ENCODE measurements at regions not wholly inside any gene's neighbourhood (a gene's known extent, or its start where the extent isn't known, plus 50 kb on each side); places are given as distances from the start of the nearest gene placed in this dataset.

DNA sequence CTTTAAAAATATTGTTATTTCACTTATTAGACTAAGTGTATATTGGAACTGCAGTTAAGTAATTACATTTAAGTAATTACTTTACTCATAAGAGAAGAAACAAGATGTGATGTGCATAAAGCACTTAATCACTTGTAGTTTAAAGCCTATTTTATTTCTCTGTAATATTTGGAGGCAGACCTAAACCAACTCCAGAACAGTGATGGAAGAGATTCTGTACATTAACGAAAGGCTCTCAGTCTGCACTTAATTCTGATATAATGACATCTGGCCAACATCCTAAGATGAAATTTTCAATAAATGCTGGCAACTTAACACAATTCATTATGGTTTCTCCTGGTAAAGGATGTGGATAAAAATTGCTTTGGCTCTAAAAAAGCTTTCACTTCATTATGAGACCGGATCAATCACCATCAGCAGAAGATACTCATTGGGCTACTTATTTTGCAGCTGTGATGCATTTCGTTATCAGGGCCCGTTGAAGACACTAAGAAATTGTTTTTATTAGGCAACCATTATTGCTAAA is 342.6 kb downstream of the C4orf33 start:
- no CpG with 5 or more reads among the region's 4 CpGs for WGBS (ENCODE audit: extremely low coverage, insufficient coverage, insufficient read length)
- DNase-seq, result no peak
- H4K8ac ChIP-seq (ENCODE audit: low read depth, low read length), result no peak overlapping the region

DNA sequence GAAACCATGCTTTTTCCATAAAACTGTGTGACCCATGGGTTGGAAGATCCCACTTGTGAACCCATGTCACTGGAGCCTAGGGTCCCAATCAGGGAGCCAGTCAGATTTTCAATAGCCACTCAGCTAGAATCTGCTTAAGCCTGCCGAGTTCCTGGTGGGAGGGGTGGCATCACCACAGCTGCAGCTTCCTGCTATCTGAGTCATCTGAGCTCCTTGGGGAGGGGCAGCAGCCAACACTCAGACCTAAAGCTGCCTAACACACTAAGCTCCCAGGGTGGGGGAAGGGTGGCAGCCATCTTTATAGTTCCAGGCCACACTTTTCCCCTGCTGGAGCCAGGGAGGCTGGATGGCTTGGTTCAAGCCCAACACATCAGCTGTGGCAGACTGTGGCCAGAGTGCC is 350.1 kb downstream of the C4orf33 start:
- H2BK5ac ChIP-seq (ENCODE audit: low read depth, low read length, poor library complexity), result no peak overlapping the region
- H3K14ac ChIP-seq (ENCODE audit: low read length), result no peak overlapping the region
- no peaks in the 10 kb centered on the region for H3K27me3 ChIP-seq (ENCODE audit: insufficient read depth, low read length)
- no peaks in the 10 kb centered on the region for H3K36me3 ChIP-seq (ENCODE audit: control insufficient read depth in 1 of 2, insufficient read depth in 2 of 2, low read length in 2 of 2)
- no peak overlapping the region for H3K4me2 ChIP-seq (ENCODE audit: low read length)
- no peak overlapping the region for H2BK12ac ChIP-seq (ENCODE audit: low read length)
- H3K4me1 ChIP-seq (ENCODE audit: control insufficient read depth in 1 of 2, insufficient read depth in 2 of 2, low read length in 2 of 2), result peaks cover 0 to 5% of the 10 kb centered on the region in 2 experiments
- H3K4me3 ChIP-seq (ENCODE audit: low read depth, low read length), result no peak overlapping the region
- H3K4ac ChIP-seq (ENCODE audit: low read depth, low read length), result no peak overlapping the region
- no peak overlapping the region for H3K9ac ChIP-seq (ENCODE audit: low read length)
- DNase-seq, result no peak
- WGBS (ENCODE audit: extremely low coverage, insufficient coverage, insufficient read length), result no CpG with 5 or more reads among the region's 1 CpG
- H3K9me3 ChIP-seq (ENCODE audit: insufficient read depth, low read depth, low read length), result no peaks in the 10 kb centered on the region
- no peak overlapping the region for H4K12ac ChIP-seq (ENCODE audit: low read depth, low read length)
- H3K23ac ChIP-seq (ENCODE audit: low read length), result no peak overlapping the region
- no peaks in the 10 kb centered on the region for H3K79me1 ChIP-seq (ENCODE audit: low read length)
- H3K79me2 ChIP-seq (ENCODE audit: control insufficient read depth, insufficient read depth, low read length, poor library complexity), result no peaks in the 10 kb centered on the region
- no peak overlapping the region for H2BK120ac ChIP-seq (ENCODE audit: insufficient read depth, low read length, poor library complexity)
- no peak overlapping the region for H3K27ac ChIP-seq (ENCODE audit: low read depth, low read length)
- H2AFZ ChIP-seq (ENCODE audit: insufficient read depth, low read length, poor library complexity), result no peak overlapping the region
- no peak overlapping the region for H4K8ac ChIP-seq (ENCODE audit: low read depth, low read length)
- no peak overlapping the region for H3K18ac ChIP-seq (ENCODE audit: low read length)
- no peak overlapping the region for H2AK5ac ChIP-seq (ENCODE audit: low read length)
- H4K91ac ChIP-seq (ENCODE audit: low read depth, low read length), result no peak overlapping the region

More for the DNA sequence above, 342.6 kb downstream of the C4orf33 start:
- Histone ChIP-seq H3K9ac (ENCODE audit: low read length) (no peak overlapping the region), H4K91ac (ENCODE audit: low read depth, low read length) (no peak overlapping the region), H3K36me3 (ENCODE audit: control insufficient read depth in 1 of 2, insufficient read depth in 2 of 2, low read length in 2 of 2) (no peaks in the 10 kb centered on the region), H3K4me3 (ENCODE audit: low read depth, low read length) (no peak overlapping the region), H3K27ac (ENCODE audit: low read depth, low read length) (no peak overlapping the region), H3K4ac (ENCODE audit: low read depth, low read length) (no peak overlapping the region), H3K79me1 (ENCODE audit: low read length) (no peaks in the 10 kb centered on the region), H3K4me1 (ENCODE audit: control insufficient read depth in 1 of 2, insufficient read depth in 2 of 2, low read length in 2 of 2) (no peaks in the 10 kb centered on the region), H3K4me2 (ENCODE audit: low read length) (no peak overlapping the region), H2BK5ac (ENCODE audit: low read depth, low read length, poor library complexity) (no peak overlapping the region), H3K27me3 (ENCODE audit: insufficient read depth, low read length) (no peaks in the 10 kb centered on the region), H2BK120ac (ENCODE audit: insufficient read depth, low read length, poor library complexity) (no peak overlapping the region), H3K79me2 (ENCODE audit: control insufficient read depth, insufficient read depth, low read length, poor library complexity) (no peaks in the 10 kb centered on the region), H3K23ac (ENCODE audit: low read length) (no peak overlapping the region), H2BK12ac (ENCODE audit: low read length) (no peak overlapping the region), H4K12ac (ENCODE audit: low read depth, low read length) (no peak overlapping the region), H2AFZ (ENCODE audit: insufficient read depth, low read length, poor library complexity) (no peak overlapping the region), H2AK5ac (ENCODE audit: low read length) (no peak overlapping the region), H3K18ac (ENCODE audit: low read length) (no peak overlapping the region), H3K9me3 (ENCODE audit: insufficient read depth, low read depth, low read length) (no peaks in the 10 kb centered on the region), H3K14ac (ENCODE audit: low read length) (no peak overlapping the region)

DNA sequence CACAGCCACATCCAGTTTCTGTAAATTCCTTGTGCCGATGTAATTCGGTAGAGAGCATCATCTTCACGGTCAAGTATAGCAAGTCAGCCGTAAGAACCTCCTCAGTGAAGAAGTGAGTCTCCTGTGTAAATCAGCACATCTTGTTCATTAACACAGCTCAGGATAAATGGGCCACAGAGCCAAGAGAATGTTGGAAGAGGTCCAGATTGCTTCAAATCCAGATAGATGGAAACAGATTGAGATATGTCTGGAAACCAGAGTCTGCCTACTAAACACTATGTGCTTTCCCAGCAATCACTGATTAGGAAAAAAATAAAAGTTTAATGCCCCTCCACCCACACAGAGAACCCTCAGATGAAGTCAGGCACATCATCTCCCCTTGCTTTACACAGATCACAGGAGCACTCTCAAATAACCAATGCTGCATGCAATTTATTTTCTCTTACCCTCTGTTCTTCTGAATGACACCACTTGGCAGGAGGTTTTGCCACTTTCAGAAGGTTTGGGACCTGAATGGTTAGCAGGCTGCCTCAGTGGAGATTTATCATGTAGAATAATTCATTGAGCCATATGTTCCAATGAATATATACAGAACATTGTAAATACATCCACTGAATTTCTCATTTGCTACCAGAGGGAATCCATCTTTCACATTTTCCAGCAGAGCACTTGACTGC is 357.7 kb downstream of the C4orf33 start:
- no peak overlapping the region for H4K91ac ChIP-seq (ENCODE audit: low read depth, low read length)
- H3K14ac ChIP-seq (ENCODE audit: low read length), result no peak overlapping the region
- no peak overlapping the region for H3K18ac ChIP-seq (ENCODE audit: low read length)
- no peak overlapping the region for H3K27ac ChIP-seq (ENCODE audit: low read depth, low read length)
- H3K23ac ChIP-seq (ENCODE audit: low read length), result no peak overlapping the region
- H2BK12ac ChIP-seq (ENCODE audit: low read length), result no peak overlapping the region
- DNase-seq, result no peak
- no peaks in the 10 kb centered on the region for H3K4me1 ChIP-seq (ENCODE audit: control insufficient read depth in 1 of 2, insufficient read depth in 2 of 2, low read length in 2 of 2)
- no peaks in the 10 kb centered on the region for H3K36me3 ChIP-seq (ENCODE audit: control insufficient read depth in 1 of 2, insufficient read depth in 2 of 2, low read length in 2 of 2)
- H3K9ac ChIP-seq (ENCODE audit: low read length), result peak overlapping the region; percentile 58
- H2AK5ac ChIP-seq (ENCODE audit: low read length), result no peak overlapping the region
- no peaks in the 10 kb centered on the region for H3K27me3 ChIP-seq (ENCODE audit: insufficient read depth, low read length)
- no CpG with 5 or more reads among the region's 4 CpGs for WGBS (ENCODE audit: extremely low coverage, insufficient coverage, insufficient read length)
- no peak overlapping the region for H3K4me3 ChIP-seq (ENCODE audit: low read depth, low read length)
- no peak overlapping the region for H4K12ac ChIP-seq (ENCODE audit: low read depth, low read length)
- no peak overlapping the region for H3K4ac ChIP-seq (ENCODE audit: low read depth, low read length)
- no peak overlapping the region for H4K8ac ChIP-seq (ENCODE audit: low read depth, low read length)
- no peak overlapping the region for H2BK120ac ChIP-seq (ENCODE audit: insufficient read depth, low read length, poor library complexity)
- H2BK5ac ChIP-seq (ENCODE audit: low read depth, low read length, poor library complexity), result no peak overlapping the region
- H3K79me1 ChIP-seq (ENCODE audit: low read length), result no peaks in the 10 kb centered on the region
- H3K9me3 ChIP-seq (ENCODE audit: insufficient read depth, low read depth, low read length), result no peaks in the 10 kb centered on the region
- no peaks in the 10 kb centered on the region for H3K79me2 ChIP-seq (ENCODE audit: control insufficient read depth, insufficient read depth, low read length, poor library complexity)
- no peak overlapping the region for H2AFZ ChIP-seq (ENCODE audit: insufficient read depth, low read length, poor library complexity)
- no peak overlapping the region for H3K4me2 ChIP-seq (ENCODE audit: low read length)

GRCh38 chr4:129455482-129455881 is 359.5 kb downstream of the C4orf33 start:
- H3K18ac ChIP-seq (ENCODE audit: low read length), result no peak overlapping the region
- H3K36me3 ChIP-seq (ENCODE audit: control insufficient read depth in 1 of 2, insufficient read depth in 2 of 2, low read length in 2 of 2), result no peaks in the 10 kb centered on the region
- WGBS (ENCODE audit: extremely low coverage, insufficient coverage, insufficient read length), result no CpG with 5 or more reads among the region's 1 CpG

More at GRCh38 chr4:129455482-129455881, 359.5 kb downstream of the C4orf33 start:
- no peak overlapping the region for H2BK120ac ChIP-seq (ENCODE audit: insufficient read depth, low read length, poor library complexity)
- no peak for DNase-seq
- no peak overlapping the region for H3K9ac ChIP-seq (ENCODE audit: low read length)
- no peaks in the 10 kb centered on the region for H3K79me2 ChIP-seq (ENCODE audit: control insufficient read depth, insufficient read depth, low read length, poor library complexity)
- no peak overlapping the region for H3K4ac ChIP-seq (ENCODE audit: low read depth, low read length)
- no peak overlapping the region for H2AK5ac ChIP-seq (ENCODE audit: low read length)
- H3K14ac ChIP-seq (ENCODE audit: low read length), result no peak overlapping the region
- no peak overlapping the region for H2BK5ac ChIP-seq (ENCODE audit: low read depth, low read length, poor library complexity)
- H3K23ac ChIP-seq (ENCODE audit: low read length), result no peak overlapping the region
- H2BK12ac ChIP-seq (ENCODE audit: low read length), result no peak overlapping the region
- no peak overlapping the region for H2AFZ ChIP-seq (ENCODE audit: insufficient read depth, low read length, poor library complexity)
- no peaks in the 10 kb centered on the region for H3K79me1 ChIP-seq (ENCODE audit: low read length)
- no peak overlapping the region for H3K4me3 ChIP-seq (ENCODE audit: low read depth, low read length)
- H4K12ac ChIP-seq (ENCODE audit: low read depth, low read length), result no peak overlapping the region
- no peak overlapping the region for H3K27ac ChIP-seq (ENCODE audit: low read depth, low read length)
- no peaks in the 10 kb centered on the region for H3K27me3 ChIP-seq (ENCODE audit: insufficient read depth, low read length)
- H3K9me3 ChIP-seq (ENCODE audit: insufficient read depth, low read depth, low read length), result no peaks in the 10 kb centered on the region
- H4K8ac ChIP-seq (ENCODE audit: low read depth, low read length), result no peak overlapping the region
- H3K4me2 ChIP-seq (ENCODE audit: low read length), result no peak overlapping the region
- no peak overlapping the region for H4K91ac ChIP-seq (ENCODE audit: low read depth, low read length)
- H3K4me1 ChIP-seq (ENCODE audit: control insufficient read depth in 1 of 2, insufficient read depth in 2 of 2, low read length in 2 of 2), result no peaks in the 10 kb centered on the region
